GM19397 (cell line): ENCODE measurements at regions not wholly inside any gene's neighbourhood (a gene's known extent, or its start where the extent isn't known, plus 50 kb on each side); places are given as distances from the start of the nearest gene placed in this dataset.
"Not testable (repeated sequence)": the region's sequence is repeated elsewhere in the genome, so short reads cannot be mapped to it uniquely, and the experiment has no call there.

Source experiments
- ATAC-seq: cut with Tn5 transposase; IDR thresholded peaks from one replicate; pipeline ENCODE4 v1.9.1; 2021; ENCODE audit warnings: mild to moderate bottlenecking, moderate library complexity; ENCODE audit not compliant: unreplicated experiment

DNA sequence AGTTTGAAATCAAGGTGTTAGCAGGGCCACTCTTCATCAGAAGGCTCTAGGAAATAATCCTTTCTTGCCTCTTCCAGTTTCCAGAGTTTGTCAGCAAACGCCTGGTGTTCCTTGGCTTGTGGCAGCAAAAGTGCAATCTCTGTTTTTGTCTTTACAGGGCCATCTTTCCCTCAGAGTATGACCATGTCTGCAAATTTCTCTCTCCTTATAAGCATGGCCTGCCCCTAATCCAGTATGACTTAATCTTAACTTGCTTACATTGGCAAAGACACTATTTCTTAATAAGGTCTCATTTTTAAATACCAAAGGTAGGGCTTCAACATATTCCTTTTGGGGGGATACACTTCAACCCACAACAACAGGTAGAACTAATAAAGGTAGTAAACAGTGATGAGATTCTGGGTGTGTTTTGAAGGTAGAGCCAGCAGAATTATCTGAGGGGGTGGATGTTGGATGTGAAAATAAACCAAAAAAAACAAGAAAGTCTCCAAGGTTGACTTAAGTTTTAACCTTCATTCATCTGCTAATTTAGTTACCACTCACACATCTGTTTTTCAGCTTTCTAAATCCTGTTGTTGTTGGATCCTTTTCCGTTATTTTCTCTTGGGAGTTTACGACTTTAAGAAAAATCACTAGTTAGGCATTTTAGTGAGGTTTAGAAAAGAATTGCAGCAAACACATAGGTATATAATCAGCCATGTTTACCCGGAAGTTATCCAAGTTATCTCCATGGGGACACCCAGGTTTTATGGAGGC lies 234.4 kb upstream of the FIGN start:
- ATAC-seq: no peak

DNA sequence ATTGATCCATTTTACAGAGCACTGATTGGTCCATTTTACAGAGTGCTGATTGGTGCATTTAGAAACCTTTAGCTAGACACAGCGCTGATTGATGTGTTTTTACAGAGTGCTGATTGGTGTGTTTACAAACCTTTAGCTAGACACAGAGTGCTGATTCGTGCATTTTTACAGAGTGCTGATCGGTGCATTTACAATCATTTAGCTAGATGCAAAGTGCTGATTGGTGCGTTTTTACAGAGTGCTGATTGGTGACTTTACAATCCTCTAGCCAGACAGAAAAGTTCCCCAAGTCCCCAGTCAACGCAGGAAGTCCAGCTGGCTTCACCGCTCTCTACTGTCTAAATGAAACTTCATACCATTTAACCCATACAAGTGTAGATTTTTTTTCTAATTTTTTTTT lies 228.5 kb upstream of the FIGN start:
- ATAC-seq: not testable (repeated sequence)

DNA sequence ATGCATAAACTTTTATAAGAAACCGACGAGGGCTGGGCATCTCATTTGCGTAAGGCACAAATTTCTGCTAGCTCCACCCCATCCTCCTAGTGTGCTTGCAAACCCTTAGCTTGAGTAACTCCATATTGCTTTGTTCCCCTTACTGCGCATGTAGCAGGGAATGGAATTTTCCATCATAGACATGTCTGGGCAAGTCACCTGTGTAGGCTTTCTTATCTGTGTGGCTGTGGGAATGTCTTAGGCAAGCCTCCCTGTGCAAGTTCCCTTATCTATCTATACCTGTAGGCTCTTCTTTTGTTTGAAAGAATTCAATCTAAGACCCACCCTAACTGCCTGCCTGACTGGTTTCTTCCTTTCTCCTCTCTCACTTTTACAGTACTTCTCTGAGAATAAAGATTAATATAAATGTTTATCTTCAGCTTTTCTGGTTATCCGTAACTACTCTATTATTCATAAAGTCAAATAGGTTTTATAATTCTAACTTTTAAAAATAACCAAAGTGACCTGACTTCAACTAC lies 217.6 kb upstream of the FIGN start:
- ATAC-seq: no peak

DNA sequence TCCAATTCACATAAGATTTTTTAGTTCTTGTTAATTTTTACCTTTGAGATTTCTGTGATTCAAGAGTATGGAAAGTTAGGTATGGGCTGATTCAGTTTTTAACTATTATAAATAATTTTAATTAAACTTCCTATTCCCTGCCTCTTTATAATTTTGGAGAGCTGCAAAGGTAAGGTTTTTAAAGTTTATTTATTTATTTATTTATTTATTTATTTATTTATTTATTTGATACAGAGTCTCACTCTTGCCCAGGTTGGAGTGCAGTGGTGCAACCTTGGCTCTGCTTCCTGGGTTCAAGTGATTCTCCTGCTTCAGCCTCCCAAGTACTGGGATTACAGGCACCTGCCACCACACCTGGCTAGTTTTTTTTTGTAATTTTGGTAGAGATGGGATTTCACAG lies 215.5 kb upstream of the FIGN start:
- ATAC-seq: no peak

DNA sequence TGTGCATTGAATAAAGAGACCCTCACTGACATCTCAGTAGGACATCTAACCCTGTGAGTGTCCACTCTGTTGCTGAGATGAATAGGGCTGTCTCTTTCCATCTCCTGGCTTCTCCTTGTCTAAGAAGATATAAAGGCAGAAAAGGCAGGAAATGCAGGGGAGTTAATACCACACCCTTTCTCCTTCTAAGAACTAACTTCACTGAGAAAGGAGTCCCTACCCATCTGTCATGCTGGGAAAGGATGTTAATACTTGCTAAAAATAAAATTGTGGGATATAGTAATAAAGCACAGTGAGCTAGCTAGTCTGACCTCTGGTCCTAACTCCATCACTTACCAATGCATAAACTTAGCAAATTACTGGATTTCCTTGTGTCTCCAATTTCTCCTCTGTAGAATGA lies 213.9 kb upstream of the FIGN start:
- ATAC-seq: no peak

DNA sequence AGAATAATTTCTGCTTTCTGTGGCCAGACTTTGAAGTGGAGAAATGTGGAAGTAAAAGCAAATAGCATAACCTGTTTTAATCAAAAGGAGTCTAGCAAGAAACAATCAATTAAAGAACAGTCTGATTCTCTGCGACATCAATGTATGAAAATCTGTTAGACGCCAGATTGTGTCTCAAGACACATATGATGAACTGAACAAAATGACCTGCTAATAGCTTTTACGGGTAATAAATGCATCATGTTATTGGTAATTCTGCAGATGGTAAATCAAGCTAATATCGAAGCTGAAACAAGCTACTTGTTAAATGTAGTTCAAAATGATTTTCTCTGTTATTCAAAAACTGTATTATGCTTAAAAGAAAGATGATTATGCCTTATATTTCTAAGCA lies 208.5 kb upstream of the FIGN start:
- no peak for ATAC-seq

DNA sequence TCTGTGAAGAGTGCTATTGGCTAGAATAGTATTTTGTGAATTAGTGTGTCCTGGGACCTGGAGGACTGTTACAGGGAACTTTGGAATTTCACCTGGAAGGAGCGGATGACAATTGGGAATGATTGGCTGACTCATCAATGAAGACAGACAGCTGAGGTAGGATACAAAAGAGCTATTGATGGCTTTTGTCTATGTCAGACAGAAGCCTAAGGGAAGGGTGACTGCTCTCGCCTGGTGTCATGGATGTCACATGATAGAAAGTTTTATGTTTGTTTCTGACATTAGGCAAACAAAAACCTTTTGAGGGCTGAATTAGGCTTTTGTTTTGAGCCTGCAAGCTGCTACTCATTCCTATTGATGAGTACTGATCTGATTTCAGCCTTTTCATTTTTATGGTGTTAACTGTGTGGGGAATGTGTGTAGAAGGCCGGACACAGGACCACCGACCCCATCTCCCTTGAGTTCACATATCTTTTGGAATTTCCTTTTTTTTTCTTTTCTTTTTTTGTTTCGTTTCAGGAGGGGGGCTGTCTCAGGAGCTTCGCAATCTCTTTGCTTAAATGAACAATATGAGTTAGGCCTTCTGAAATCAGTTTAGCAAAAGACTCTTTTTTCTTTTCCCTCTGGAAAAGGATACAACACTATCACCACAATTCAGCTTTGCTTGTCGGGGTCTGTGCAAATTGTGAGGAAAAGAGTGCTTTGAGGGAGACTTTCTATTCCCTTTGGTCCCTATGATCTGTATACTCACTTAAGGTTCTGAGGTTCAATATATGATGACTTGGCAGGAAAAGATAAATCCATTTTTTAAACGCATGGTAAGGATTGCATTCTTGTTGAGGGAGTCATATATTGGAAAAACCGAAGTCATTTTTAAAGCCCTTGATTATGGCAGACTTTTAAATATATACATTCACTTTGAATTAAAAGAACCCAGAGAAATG lies 207.9 kb upstream of the FIGN start:
- no peak for ATAC-seq

DNA sequence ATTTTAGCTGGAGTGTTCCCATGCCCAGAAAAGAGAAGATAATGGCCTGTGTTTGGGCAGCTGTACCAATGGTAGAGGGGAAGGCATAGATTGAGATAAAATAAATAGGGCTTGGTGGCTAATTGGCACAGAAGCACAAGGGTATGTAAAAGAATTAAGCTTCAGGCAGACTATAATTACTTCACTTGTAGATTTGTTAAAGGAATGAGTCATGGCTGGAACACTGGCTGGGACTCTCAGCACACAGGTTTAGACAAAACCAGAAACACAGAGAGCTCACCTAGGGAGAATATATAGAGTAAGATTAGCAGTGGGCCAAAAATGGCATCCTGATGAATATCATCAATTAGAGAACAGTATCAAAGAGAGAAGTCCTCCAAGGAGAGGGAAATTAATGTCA lies 198.3 kb upstream of the FIGN start:
- ATAC-seq: no peak

DNA sequence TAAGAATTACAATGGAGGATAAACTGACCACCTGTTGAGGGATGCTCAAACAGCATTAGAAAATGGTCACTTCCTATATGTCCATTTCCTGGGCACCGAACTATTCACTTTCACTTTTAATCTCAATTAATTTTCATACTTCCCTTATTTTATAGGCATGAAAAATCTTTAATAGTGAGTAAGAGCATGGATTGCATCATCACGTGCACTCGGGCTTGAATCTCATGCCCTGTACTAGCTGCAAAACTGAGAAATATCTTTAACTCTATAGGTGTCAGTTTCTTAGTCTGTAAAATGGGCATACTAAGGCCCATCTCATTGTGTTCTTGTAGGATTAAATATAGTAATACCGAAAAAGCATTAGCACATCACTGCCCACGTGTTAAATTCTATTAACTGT lies 183.9 kb upstream of the FIGN start:
- ATAC-seq: no peak

DNA sequence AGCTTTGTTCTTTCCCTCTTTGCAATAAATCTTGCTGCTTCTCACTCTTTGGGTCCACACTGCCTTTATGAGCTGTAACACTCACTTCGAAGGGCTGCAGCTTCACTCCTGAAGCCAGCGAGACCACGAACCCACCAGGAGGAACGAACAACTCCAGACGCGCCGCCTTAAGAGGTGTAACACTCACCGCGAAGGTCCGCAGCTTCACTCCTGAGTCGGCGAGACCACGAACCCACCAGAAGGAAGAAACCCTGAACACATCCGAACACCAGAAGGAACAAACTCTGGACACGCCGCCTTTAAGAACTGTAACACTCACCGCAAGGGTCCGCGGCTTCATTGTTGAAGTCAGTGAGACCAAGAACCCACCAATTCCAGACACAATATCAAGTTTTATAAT lies 178.7 kb upstream of the FIGN start:
- ATAC-seq: not testable (repeated sequence)

DNA sequence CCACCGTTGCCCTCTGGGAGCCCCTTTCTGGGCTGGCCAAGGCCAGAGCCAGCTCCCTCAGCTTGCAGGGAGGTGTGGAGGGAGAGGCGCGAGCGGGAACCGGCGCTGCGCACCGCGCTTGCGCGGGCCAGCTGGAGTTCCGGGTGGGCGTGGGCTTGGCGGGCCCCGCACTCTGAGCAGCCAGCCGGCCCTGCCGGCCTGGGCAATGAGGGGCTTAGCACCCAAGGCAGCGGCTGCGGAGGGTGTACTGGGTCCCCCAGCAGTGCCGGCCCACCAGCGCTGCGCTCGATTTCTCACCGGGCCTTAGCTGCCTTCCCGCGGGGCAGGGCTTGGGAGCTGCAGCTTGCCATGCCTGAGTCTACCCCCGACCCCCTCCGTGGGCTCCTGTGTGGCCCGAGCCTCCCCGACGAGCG lies 177.7 kb upstream of the FIGN start:
- ATAC-seq: not testable (repeated sequence)

DNA sequence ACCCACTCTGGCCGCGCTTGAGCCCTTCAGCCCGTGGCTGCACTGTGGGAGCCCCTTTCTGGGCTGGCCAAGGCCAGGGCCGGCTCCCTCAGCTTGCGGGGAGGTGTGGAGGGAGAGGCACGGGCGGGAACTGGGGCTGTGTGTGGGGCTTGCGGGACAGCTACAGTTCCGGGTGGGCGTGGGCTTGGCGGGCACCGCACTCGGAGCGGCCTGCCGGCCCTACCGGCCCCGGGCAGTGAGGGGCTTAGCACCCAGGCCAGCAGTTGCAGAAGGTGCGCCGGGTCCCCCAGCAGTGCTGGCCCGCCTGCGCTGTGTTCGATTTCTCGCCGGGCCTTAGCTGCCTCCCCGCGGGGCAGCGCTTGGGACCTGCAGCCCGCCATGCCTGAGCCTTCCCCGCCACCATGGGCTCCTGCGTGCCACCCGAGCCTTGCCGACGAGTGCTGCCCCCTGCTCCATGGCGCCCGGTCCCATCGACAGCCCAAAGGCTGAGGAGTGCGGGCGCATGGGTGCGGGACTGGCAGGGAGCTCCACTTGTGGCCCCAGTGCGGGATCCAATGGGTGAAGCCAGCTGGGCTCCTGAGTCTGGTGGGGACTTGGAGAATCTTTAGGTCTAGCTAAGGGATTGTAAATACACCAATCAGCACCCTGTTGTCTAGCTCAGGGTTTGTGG lies 173.7 kb upstream of the FIGN start:
- no peak for ATAC-seq

DNA sequence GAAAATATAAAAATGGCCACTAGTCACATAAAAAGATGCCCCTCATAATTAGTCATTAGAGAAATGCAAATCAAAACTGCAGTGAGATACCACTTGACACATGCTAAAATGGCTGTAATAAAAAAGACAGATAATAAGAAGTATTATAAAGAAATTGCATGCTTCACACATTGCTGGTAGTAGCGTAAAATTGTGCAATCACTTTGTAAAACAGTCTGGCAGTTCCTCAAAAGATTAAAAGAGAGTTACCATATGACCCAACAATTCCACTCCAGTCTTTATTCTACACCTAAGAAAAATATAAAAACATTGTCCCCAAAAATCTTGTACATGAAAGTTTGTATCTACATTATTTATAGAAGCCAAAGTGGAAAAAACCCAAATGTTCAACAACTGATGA lies 170.6 kb upstream of the FIGN start:
- no peak for ATAC-seq

DNA sequence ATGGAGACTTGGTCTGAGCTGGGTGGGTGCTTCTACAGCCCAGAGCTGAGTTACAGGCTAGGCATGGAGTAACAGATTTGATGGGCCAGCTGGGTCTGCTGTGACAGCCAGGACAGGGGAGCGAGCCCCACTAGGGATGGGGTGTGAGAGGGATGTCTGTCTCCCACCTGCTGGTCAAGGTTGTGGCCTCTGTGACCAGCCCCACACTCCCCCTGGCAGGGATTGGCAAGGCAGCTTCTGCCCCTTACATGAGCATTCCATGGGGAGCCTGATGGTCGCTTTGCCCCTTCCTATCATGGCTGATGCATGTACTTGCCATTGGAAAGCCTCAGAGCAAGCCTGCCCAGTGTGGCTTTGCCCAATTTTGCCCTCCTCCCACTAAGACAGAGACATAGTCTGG lies 162.0 kb upstream of the FIGN start:
- ATAC-seq: no peak

DNA sequence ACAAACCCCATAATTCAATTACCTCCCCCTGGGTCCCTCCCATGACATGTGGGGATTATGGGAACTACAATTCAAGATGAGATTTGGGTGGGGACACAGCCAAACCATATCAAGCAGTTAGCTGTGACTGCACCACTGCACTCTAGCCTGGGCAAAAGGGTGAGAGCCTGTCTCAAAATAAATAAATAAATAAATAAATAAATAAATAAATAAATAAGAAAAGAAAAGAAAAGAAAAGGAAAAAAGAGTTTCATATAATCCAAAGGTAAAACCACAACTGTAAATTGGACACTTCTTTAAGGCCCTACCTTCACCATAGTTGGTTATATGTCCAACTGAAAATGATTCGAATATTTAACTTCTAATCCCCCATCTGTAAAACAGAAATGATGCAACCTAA lies 157.6 kb upstream of the FIGN start:
- ATAC-seq: not testable (repeated sequence)

DNA sequence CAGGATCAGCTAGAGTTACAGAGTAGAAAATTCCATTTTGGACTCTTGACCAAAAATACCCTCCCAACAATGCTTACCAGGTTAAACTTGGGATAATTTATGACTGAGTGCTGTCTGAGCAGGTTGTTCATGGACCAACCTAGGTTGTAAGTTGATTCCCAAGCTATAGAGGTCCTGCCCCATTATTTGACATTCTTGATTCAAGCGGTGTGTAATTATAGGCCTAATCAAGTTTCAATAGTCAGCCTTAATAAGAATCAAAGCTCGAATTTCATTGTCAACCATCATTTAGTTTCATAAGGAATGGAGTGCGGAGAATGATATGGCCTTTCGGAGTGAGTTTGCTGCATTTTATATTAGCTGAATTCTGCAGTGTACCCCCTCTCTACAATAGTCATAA lies 152.8 kb upstream of the FIGN start:
- no peak for ATAC-seq

DNA sequence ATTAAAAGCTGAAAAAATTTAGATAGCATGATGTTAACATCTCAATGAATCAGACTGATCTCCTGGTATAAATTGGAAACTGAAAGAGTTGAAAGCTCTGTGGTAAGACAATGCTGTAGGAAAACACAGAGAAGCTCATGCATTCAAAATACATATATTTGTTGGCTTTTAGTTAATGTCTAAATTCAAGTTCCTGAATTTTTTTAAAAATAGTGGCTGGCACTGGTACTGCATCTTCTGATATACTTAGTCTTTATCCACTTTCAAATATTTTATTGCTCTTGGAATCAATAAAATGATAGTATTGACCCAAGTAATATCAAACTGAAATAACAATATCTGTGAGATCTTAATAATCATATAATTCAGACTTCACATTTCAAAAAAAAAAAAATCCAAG lies 151.4 kb upstream of the FIGN start:
- no peak for ATAC-seq

DNA sequence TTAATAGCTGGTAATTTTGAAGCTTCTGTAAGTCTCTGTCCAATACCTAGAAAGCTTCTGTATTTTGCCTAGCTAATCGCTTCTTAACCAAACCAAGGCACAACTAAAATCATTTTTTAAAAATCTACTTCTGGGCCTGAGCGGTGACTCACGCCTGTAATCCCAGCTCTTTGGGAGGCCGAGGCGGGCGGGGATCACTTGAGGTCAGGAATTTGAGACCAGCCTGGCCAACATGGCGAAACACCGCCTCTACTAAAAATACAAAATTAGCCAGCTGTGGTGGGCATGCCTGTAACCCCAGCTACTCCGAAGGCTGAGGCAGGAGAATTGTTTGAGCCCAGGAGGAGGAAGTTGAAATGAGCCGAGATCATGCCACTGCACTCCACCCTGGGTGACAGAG lies 148.6 kb upstream of the FIGN start:
- no peak for ATAC-seq

DNA sequence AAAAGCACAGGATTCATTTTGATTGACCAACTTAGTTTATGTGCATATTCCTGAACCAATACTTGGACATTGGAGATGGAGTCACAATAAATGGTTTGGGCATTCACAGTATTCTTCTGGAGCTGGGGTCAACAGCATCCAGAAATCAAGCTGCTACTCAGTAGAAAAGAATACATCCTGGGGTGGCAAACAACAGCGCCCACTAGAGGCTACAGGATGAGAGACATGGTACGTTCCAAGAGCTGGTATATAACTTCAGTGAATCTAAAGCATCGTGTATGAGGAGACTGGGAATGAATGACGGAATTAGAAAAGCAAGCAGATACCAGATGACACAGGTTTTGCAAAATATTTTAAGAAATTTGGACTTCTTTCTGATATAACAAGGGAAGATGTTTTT lies 142.9 kb upstream of the FIGN start:
- ATAC-seq: no peak

DNA sequence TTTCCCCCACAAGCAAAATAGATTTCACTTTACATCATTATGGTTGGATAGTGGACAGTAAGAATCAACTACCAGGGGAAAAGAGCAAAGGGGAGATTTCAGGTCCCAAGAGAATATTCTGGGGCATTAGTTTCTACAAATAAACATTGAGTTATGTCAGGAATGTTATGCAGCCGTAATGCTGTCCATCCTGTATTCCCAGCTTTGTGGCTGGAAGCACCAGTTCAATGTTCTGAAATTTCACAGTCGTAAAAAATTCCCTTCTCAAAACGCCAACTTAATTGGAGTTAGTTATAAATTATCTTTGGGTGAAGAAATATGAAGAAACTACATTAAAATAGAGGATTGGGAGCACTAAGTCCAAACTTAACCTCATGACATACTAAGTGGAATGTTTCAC lies 141.5 kb upstream of the FIGN start:
- no peak for ATAC-seq

DNA sequence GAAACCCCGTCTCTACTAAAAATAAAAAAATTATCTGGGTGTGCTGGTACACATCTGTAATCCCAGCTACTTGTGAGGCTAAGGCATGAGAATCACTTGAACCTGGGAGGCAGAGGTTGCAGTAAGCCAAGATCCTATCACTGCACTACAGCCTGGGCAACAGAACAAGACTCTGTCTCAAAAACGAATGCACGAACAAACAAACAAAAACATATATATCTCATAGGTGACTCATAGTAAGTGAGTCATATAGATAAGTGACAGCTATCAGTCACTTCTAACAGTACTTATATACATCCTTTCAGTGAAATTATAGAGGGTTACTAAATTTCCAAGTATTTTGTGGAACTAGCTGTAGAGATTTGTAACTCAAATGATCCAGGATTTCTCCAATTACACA lies 127.3 kb upstream of the FIGN start:
- no peak for ATAC-seq
